NCI-H1436 (cell line): ENCODE measurements at regions not wholly inside any gene's neighbourhood (a gene's known extent, or its start where the extent isn't known, plus 50 kb on each side); places are given as distances from the start of the nearest gene placed in this dataset.

Experiments used
- DNase-seq: peaks from one replicate; lab custom pipeline; 2025; lab: John Stamatoyannopoulos, UW

DNA sequence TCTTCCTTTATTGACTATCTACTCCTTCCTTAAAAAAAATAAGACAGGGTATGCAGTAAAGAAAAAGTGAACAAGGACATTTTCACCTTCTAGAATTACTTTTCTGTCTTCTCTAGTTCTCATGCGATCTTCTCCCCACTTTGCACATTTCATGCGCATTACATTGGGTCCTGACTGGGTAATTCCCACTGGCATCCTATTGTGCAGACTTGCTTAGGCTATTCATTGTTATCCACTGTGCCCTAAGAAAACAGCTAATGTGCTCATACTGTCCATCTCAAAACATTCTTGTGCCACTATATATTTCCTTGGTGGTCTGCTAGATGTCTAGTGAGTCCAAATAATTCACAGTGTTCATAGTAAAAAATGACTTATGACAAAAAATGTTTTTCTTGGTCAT, 447.4 kb upstream of the ROBO1 start:
- DNase-seq = no peak

DNA sequence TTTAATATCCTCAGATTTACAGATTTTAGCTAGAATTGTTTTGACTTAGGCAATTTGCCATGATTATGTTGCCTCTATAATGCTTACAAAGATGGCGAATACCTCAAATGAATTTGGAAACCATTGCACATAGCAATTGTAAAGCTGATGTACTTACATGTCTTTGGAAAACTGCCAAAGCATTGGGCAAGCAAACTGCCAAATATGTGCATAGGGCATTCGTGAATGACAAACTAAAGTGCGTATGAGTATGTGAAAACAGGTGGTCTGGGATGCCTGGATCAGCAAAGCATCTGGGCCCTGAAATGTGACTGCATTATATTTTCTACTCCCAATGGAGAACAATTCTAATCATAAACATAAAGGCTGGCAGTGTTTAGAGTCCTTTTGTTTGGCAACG, 445.3 kb upstream of the ROBO1 start:
- no peak for DNase-seq

DNA sequence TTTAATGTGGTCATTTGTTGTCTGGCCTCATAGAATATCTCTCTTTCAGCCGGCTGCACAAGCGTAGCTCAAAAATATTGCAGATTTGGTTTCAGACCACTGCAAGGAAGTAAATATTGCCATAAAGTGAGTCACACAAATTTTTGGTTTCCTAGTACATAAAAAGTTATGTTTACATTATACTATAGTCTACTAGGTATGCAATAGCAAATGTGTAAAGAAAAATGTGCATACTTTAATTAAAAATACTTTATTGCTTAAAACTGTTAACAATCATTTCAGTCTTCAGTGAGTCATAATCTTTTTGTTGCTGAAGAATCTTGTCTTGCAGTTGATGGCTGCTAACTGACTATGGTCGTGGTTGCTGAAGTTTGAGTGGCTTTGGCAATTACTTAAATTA, 425.1 kb upstream of the ROBO1 start:
- DNase-seq = no peak

DNA sequence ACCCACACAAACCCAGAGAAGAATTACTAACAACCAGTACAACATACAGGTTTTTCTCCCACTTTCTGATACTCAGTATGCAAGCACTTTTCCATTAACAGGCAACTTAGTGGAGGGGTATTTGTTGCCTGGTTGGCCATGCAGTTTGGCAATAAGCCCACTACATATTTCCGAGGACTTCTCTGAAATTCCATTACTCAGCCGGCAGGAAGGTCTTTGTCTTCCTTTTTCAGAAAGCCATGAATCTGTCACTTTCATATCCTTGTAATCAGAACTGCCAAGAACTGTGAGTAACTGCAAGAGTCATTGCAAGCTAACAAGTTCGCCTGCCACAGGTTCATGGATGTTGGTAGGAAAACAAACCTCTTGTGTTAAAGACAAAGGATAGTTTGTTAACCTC, 422.3 kb upstream of the ROBO1 start:
- no peak for DNase-seq

DNA sequence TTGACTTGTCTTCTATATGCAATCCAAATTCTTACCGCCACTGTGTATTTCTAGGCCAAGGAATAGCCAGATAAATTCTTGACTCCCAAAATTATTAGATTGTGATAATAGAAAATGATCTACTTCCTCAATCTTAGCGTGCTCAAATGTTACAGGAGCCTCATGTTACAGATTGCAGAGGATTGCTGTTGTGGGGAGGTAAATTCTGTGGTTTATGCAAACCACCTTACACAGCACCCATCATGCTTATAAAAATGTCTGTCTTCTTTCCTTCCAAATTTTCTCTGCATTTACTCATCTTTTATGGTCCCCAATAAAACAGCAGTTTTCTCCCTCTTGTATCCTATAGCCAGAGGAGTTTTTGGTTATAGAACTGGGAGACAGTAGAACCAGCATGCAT, 420.2 kb upstream of the ROBO1 start:
- no peak for DNase-seq

DNA sequence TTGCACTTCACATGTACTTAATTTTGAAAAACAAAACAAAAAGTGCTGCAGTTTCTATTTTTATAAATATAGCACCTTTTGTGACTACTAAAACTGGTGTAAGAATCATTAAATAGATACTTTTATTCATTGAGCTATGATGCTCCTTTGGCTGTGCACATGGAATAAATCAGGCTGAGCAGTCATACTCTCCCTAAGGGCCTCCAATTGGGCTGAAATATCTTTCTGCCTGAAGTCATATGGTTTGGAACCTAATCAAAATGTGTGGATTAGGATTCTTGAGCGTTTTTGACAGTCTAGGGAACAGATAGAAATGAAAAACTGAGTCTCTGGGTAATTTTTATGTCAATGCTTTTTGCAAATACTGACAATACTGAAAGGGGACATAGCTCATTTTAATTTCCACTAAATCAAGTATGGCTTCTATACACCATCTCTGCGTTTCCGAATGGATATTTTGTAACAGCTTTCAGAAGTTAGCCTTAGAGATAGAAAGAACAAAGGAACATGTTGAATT, 392.2 kb upstream of the ROBO1 start:
- no peak for DNase-seq

DNA sequence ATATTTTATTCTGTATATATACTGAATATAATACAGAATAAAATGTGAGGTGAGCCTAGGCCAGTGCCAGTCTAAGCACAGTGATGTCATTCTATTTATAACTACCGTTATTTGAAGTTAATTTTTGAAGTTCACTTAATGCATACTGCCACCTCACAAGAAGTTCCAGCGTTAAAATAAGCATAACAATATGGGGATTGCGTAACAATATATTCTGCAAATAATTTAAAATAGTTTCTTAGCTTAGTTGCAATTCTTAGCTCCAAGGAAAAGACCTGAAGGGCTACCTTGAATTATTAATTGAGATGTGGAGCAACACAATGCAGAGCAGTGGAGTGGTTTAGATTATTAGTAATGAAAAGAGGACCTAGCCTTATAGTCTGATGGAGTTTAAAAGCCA, 390.5 kb upstream of the ROBO1 start:
- DNase-seq = no peak

DNA sequence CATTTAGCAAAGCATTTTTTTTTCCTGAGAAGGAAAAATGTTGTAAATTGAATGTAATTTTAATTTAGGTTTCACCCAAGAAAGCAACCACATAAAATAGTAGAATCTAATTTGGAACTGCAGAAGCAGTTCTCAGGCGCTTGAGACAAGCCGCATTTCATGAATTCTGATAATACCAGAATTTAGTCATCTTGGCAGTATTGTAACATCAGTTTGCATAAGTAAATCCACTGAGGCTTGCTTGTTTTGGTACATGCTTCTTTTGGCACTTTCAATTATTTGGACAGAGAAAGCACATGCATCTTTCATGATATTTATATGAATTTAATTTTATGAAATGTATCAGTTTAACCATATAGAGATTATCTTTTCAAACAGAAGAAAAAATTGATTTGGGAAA, 389.7 kb upstream of the ROBO1 start:
- no peak for DNase-seq

DNA sequence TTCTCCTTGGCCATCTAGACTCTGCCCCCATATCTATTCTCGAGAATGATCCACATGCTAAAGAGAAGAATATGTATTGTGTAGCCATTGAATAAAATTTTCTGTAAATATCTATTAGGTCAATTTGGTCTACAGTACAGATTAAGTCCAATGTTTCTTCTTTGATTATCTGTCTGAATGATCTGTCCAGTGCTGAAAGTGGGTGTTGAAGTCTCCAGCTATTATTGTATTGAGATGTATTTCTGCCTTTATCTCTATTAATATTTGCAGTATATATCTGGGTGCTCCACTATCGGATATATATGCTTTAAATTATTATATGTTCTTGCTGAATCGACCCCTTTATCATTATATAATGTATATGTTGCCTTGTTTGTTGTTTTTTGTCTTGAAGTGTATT, 384.9 kb upstream of the ROBO1 start:
- DNase-seq = no peak

DNA sequence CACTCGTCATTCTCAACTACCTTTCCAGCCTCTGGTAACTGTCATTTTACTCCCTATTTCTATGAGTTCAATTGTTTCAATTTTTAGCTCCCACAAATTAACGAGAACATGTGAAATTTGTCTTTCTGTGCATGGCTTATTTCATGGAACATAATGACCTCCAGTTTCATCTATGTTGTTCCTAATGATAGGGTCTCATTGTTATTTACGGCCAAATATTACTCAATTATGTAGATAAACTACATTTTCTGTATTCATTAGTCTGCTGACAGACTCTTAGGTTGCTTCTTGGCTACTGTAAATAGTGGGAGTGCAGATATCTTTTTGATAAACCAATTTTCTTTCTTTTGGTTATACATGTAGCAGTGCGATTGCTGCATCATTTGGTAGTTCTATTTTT, 374.9 kb upstream of the ROBO1 start:
- DNase-seq = no peak

DNA sequence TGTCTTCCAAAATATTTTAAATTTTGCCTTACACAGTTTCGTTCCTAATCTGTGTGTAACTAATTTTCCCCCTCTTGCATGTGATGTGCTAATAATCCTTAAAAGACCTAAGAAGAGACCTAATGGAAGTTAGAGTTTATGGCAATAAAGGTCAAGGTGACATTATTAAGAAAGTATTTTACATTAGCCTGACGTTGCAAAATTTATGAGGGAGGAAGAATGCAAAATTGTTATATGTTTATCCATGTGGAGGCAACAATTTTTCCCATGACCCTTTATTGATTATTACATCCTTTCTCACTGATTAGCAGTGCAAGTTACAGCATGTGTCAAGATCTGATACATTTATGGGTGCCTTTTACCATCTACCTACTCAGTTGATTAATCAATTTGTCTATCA, 373.8 kb upstream of the ROBO1 start:
- DNase-seq = no peak

DNA sequence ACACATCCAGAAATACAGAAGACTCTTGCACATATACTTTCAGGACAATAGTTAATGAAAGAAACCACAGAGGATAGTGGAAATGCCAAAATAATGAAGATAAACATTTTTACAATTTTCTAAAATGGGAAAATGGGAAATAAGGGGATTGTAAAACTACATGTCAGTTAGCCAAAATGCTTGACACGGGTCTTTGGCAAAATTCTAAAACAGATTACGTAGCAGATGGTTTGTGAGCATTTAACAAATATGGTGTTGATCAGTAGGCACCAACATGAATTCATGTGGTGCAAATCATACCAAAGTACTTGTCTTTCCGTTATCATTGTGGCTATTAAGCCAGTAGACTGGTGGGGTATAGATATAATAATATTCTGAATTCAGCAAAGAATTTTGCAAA, 348.5 kb upstream of the ROBO1 start:
- DNase-seq = no peak

DNA sequence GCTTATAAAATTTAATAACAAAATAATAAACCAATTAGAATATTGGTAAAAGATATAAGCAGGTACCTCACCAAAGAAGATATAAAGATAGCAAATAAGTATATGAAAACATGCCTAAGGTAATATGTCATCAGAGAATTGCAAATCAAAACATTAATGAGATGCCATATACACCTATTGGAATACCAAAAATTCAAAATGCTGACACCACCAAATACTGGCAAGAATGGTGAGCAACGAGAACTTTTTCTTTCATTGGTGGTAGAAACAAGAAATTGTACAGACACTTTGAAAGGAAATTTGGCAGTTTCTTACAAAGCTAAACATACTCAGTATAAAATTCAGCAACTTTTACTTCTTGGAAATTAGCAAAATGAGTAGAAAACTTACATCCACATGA, 346.9 kb upstream of the ROBO1 start:
- no peak for DNase-seq

DNA sequence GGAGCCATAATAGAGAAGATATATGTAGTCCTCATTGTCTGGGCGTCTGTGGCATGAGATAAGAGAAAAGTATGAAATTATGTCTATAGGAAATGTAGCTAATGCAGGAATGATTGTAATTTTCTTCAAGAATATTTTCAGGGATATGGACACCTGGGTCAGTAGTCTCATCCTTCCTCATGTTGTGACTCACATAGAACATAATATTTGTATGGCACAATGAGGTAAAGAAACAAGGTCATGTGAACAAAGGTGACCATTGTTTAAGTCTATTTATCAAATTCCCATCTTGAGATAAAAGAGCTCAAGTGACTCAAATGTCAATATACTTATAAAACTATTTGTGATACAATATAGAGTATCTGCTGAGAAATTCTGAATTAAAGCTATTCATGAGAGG, 345.5 kb upstream of the ROBO1 start:
- no peak for DNase-seq

DNA sequence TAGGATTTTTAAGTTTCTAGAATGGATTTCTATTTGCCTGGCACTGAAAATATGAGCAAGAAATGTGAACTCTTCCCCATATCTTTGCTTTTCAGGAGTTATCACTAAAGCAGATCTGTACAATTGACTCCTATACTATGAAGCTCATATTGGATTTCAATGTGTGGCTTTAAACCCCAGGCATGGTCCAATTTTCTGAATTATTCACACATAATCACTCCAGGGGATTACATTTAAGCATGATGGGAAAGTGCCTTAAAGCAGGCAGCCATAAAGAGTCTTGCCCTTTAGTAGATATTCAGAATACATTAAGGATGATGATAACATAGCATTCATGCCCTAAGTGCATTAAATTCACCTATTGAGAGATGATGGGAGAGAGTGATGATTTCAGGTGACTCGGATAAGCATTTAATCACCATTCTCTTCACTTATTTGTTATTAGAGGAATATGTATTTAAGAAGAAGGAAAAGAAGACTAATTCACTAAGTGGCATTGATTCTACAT, 331.8 kb upstream of the ROBO1 start:
- DNase-seq = no peak

DNA sequence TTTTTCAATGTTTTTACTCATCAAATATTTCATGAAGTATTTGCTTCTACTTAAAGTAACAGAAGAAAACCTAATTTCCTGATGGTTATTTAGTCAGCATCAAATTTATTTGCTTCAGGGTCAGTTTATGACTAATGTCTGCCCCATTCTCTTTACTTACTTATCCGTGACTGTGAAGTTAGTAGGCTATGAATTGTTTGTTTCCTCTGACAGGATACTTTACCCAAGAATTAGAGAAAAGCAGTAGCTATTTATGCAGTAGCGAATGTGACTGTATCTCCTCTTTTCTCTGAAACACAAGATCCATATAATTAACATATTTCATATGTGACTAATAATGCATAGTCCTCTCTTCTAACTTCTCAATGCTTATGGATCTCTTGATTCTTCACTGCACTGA, 329.9 kb upstream of the ROBO1 start:
- no peak for DNase-seq

DNA sequence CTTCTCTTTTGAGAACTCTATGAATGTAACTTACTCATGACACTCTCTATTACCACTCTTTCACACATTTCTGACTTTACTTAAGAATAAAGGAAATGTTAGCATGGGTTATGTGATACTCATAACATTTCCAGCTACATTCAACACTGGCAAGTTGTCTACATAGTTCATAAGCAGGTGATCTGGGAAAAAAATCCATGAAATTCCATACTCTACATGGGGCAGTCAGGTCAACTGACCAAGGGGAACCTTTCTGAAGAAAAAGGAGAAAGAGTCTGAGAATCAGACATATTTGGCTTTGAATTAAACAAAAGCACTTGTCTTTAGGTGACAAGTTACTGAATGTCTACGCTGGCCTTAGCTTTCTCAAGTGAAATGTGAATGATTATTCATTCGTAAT, 329.1 kb upstream of the ROBO1 start:
- DNase-seq = no peak

DNA sequence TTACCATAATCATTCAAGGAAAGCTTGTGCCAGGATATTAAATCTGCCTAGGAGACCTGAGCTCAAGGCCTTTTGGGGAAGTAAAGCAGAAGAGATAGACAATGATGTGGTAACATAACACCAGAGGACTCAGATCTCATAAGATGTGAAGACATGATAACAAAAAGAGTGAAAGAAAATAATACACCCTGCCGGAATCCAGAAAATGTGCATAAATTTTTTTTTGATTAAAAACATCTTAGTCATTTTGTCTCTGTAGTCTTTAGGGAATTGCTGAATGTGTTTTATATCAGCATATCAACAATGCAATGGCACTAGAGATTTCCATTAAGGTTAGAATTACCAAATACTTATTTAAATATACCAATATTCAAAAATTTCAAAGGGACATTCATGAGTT, 326.8 kb upstream of the ROBO1 start:
- no peak for DNase-seq

DNA sequence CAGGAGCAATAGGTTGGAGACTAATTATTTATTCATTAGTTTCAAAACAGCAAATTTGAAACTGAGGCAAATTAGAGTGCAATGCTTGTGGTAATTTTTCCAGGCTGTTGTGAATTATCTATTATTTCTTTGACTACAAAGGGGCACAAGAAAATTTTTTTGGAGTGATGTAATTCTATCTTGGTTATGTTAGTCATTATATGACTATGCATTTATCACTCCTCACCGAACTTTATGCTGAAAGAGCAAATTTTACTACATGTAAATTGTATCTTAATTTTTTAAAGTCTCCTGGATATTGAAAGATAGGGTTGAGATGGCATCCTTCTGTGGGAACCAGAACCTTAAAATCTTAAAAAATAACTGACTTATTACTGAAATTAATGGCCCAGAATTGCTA, 320.0 kb upstream of the ROBO1 start:
- DNase-seq = no peak

DNA sequence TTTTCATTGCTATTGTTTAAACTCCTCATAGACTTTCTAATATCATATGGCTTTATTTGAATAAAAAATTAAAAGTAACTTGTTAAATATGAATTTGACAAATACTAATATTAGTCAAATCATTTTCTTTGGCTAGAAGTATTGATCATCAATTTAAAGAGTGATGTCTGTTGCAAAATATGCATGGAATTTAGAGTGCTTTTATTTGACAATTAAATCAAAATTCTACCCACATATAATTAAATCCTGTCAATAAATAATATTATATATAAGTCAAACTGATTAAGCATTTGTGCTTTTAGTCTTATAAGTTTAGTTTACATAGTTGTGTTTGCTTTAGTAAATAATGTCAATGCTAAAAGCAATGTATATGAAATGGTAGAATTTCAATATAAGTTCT, 318.6 kb upstream of the ROBO1 start:
- DNase-seq = no peak

DNA sequence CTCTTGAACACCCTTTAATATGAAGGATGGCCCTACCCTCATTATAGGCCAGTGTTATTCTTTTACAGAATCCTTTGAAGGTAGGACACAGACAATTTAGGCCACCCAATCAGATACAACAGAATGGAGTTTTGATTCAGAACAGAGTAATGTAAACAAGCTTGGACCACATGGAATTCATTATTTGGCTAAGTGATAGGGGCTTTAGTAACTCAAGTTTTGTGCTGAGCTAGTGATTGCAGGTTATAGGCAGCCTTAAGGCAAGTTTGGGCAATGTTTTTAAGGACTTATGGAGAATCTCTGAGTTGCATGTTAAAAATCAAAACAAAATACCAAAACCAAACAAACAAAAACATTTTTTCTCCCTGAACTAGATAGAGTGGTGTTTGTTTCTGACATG, 312.1 kb upstream of the ROBO1 start:
- no peak for DNase-seq

DNA sequence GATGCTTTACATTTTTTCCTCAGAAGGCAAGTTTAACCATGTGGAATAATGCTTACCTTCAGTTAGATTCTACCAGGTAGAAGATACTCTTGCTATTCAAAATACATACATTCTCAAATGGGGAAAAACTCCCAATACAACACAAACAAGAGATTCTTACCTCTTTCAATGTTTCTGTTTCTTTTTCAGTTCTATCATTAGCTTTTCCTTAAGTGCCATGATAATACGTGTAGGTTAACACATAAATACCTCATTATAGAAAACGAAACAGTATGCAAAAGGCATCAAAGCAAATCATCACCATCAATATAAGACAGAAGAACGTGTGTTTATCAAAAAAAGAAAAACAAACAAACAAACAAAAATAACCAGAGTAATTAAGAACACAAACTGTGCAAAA, 300.7 kb upstream of the ROBO1 start:
- DNase-seq = no peak

DNA sequence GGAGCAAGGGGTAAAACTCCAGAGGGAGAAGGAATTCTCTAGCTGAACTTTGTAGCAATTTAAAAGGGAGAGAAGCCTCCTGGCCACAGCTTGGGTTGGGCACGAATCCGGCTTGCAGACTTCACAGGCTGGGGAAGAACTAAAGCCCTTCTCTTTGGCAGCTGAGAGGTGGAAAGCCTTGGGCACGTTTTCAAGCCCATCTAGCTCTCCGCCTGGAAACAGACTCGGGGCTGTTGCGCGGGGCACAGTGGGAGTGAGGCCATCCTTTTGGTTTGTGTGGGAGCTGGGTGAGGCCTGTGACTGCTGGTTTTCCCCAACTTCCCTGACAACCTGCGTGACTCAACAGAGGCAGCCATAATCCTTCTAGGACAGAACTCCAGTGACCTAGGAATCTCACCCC, 295.7 kb upstream of the ROBO1 start:
- DNase-seq = no peak

DNA sequence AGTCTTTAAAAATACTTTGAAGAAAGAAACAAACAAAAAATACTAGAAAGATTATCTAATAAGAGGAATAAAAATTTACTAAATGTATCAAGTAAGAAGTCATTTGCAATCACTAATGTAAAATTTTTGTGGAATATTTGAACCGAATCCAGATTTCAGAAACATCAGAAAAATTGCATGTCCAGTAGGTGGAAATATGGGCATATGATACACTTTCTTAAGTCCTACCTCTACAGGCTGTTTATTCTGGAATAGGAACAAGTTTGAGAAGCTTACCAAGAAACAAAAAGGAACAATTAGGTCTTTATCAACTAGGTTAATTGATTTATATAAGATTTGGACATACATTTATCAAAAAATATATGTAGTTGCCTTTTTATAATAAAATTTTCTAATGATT, 292.9 kb upstream of the ROBO1 start:
- DNase-seq = no peak

DNA sequence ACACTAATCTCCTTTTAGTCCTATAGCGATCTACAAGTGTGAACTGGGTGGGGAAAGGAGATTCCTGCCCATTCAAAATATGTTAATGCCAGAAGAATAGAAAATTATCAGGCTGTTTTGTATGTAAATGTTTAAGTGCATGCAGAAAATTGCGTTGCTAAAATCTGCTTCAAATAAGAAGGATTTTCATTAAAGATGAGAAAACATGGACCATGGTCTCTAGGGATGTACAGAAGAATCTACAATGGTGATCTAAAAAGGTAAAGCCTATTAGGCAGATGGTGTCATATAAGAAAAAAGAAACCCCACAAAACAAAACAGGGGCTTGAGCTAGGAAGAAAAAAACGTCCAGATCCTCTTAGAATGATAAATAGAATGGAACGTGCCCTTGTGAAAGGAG, 287.5 kb upstream of the ROBO1 start:
- no peak for DNase-seq
